ENCODE measurements at regions not wholly inside any gene's neighbourhood (a gene's known extent, or its start where the extent isn't known, plus 50 kb on each side); places are given as distances from the start of the nearest gene placed in this dataset.
"Not testable (repeated sequence)": the region's sequence is repeated elsewhere in the genome, so short reads cannot be mapped to it uniquely, and the experiment has no call there.

- no peak for DNase-seq (ENCODE audit: low spot score)
These were observed 99.6 kb upstream of the FRMD4B start for GRCh38 chr3:69485489-69485888.

GRCh38 chr3:69484507-69485393 is 98.9 kb upstream of the FRMD4B start:
- DNase-seq (ENCODE audit: low spot score), result no peak

GRCh38 chr3:69483449-69483848 is 97.6 kb upstream of the FRMD4B start:
- no peak for DNase-seq (ENCODE audit: low spot score)

GRCh38 chr3:69480986-69481385 is 95.1 kb upstream of the FRMD4B start:
- DNase-seq (ENCODE audit: low spot score), result not testable (repeated sequence)

GRCh38 chr3:69474186-69474585 is 88.3 kb upstream of the FRMD4B start:
- DNase-seq (ENCODE audit: low spot score), result no peak

DNA sequence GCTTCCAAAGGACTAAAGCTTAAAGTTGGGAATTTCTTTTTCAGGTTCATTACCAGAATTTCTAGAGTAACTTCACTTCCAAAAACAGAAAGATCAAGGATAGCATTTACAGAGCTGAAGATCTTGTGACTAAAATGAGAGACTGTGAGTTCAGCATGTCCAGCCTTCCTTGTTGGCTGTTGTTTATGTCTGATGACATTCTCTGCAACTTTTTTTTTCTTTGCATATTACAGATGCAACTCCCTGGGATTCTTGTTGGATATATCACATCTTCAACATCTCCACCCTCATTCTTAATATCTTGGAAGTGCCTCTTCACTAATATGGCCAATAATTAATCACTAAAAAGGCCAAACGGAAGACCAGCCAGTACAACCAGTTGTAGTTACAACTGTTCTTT is 86.2 kb upstream of the FRMD4B start:
- DNase-seq (ENCODE audit: low spot score), result no peak

GRCh38 chr3:69463531-69463930 is 77.6 kb upstream of the FRMD4B start:
- DNase-seq (ENCODE audit: low spot score), result no peak

- no peak for DNase-seq (ENCODE audit: low spot score)
These were observed 76.9 kb upstream of the FRMD4B start for GRCh38 chr3:69462826-69463100.

- DNase-seq (ENCODE audit: low spot score), result peak; percentile 69
These were observed 76.3 kb upstream of the FRMD4B start for GRCh38 chr3:69462022-69462825.

GRCh38 chr3:69460034-69460433 is 74.1 kb upstream of the FRMD4B start:
- DNase-seq (ENCODE audit: low spot score), result no peak

DNA sequence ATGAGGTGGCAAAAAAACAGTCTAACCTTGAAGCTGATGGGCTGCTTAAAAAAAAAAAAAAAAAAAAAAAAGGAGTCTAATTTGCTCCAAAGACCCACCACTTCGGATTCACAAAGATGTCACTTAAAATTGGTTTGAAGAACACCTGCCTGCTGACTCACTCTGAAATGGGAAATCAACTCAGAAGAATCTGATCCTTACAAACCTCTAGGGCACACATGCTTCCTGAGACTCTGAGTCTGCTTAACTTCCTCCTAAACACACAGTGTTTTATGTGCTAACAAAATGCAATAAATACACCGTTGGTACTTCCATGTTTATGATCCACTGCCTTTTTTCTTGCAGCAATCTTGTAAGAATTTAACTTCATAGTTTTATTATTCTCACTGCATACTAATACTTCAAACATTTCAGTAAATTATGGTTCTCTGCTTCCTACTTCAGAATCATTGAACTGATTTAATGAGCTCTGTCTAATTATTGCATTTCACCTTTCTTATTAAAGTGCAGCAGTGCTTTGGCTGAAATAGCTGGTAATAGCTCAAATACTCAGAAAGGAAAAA is 73.0 kb upstream of the FRMD4B start:
- peak; percentile 44 for DNase-seq (ENCODE audit: low spot score)

DNA sequence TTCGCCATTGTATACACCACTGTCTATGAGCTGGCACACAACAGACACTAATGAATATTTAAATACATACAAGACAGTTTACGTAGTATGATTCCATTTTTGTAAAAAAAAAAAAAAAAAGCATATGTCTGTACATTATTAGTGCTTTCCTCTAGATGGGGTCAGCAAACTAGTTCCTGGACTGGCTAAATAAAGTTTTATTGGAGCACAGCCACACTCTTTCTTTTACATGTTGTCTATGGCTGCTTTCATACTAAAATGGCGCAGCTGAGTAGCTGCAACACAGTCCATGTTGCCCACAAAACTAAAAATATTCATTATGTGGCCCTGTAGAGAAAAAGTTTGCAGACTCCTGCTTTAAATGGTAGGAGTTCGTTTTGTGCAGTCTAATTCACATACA is 70.7 kb upstream of the FRMD4B start:
- DNase-seq (ENCODE audit: low spot score), result no peak

- no peak for DNase-seq (ENCODE audit: low spot score)
These were observed 68.4 kb upstream of the FRMD4B start for GRCh38 chr3:69454204-69454787.

- no peak for DNase-seq (ENCODE audit: low spot score)
These were observed 66.4 kb upstream of the FRMD4B start for GRCh38 chr3:69452295-69452694.

GRCh38 chr3:69451594-69451993 is 65.7 kb upstream of the FRMD4B start:
- no peak for DNase-seq (ENCODE audit: low spot score)

- no peak for DNase-seq (ENCODE audit: low spot score)
These were observed 63.0 kb upstream of the FRMD4B start for GRCh38 chr3:69448877-69449276.

DNA sequence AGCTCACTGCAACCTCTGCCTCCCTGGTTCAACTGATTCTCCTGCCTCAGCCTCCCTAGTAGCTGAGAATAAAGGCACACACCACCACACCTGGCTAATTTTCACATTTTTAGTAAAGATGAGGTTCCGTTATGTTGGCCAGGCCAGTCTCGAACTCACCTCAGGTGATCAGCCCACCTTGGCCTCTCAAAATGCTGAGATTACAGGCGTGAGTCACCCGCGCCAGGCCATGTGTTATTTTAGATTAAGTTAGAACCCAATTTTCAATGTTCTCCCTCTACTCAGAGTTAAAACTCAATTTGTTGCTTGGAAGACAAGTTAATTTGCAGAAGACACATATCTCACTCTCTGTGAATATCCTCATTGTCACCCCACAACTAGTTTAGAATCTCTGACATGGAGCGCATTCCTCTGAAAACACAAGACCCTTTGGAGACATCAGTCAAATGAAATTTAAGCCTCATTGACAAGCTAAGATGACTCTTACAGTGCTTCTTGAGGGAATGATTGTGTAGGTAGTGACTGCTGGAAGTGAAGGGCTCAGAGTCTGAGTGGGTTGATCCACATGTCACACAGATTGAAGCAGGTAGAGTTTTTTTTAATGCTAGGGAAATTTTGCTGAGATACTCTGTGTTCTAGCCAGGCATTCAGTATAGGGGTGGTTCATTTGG is 60.6 kb upstream of the FRMD4B start:
- no peak for DNase-seq (ENCODE audit: low spot score)

DNA sequence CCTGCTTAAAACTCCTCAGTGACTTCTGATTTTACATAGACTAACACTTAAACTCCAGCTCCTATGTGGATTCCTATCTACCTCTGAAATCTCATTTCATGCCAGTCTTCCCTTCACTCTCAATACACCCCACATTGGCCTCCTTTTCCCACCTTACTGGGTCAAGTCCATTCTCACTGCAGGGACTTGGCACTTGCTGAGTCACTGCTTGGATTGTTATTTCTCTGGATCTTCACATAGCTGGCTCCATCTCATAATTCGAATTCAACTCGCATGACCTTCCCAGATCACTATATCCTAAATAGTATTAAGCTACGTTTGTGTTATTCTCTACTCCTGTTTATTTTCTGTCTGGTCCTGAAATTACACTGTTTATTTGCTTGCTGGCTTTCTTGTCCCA is 59.6 kb upstream of the FRMD4B start:
- no peak for DNase-seq (ENCODE audit: low spot score)

GRCh38 chr3:69445024-69445423 is 59.1 kb upstream of the FRMD4B start:
- no peak for DNase-seq (ENCODE audit: low spot score)

GRCh38 chr3:69443457-69443920 is 57.6 kb upstream of the FRMD4B start:
- no peak for DNase-seq (ENCODE audit: low spot score)

GRCh38 chr3:69442771-69443311 is 57.0 kb upstream of the FRMD4B start:
- DNase-seq (ENCODE audit: low spot score), result no peak

DNA sequence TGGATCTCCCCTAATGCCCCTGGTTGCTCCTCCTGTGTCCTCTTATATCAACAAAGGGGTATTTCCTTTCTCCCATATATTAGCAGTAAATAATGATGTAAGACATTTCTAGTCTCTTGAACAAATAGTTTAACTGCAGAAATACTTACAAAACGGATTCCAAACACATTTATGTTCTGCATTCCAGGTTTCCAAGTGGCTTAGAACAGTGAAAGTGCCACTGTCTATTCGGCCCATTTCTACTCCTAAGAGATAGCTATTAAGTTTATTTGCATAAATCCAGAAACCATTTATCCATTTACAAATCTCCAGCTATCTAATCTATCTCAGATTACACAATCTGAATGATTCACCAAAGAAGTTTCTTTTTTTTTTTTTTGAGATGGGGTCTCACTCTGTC is 55.8 kb upstream of the FRMD4B start:
- no peak for DNase-seq (ENCODE audit: low spot score)

Data from kidney tubule cell (primary cell).